H54 (cell line): ENCODE measurements at regions not wholly inside any gene's neighbourhood (a gene's known extent, or its start where the extent isn't known, plus 50 kb on each side); places are given as distances from the start of the nearest gene placed in this dataset.
A peak's percentile ranks its signal among the peaks of the same experiment; 100 is the strongest.

Source experiments
- DNase-seq: peaks from one replicate; pipeline ENCODE4 v3.0.0; 2011; ENCODE audit warnings: low spot score, mixed read lengths; ENCODE audit not compliant: insufficient read length
- FAIRE-seq: peaks from 3 replicates; lab custom pipeline; 2011; peaks lifted over from hg19 to GRCh38; lab: Jason Lieb, UNC
- POLR2A ChIP-seq: IDR thresholded peaks from 2 replicates; pipeline ENCODE4 v1.6.1; 2011; ENCODE audit warnings: low read depth, mild to moderate bottlenecking, low read length

GRCh38 chr1:55375617-55376258 is 160.6 kb upstream of the USP24 start:
- no peak for TF ChIP-seq POLR2A
- no peak for FAIRE-seq
- peak; percentile 32 for DNase-seq

DNA sequence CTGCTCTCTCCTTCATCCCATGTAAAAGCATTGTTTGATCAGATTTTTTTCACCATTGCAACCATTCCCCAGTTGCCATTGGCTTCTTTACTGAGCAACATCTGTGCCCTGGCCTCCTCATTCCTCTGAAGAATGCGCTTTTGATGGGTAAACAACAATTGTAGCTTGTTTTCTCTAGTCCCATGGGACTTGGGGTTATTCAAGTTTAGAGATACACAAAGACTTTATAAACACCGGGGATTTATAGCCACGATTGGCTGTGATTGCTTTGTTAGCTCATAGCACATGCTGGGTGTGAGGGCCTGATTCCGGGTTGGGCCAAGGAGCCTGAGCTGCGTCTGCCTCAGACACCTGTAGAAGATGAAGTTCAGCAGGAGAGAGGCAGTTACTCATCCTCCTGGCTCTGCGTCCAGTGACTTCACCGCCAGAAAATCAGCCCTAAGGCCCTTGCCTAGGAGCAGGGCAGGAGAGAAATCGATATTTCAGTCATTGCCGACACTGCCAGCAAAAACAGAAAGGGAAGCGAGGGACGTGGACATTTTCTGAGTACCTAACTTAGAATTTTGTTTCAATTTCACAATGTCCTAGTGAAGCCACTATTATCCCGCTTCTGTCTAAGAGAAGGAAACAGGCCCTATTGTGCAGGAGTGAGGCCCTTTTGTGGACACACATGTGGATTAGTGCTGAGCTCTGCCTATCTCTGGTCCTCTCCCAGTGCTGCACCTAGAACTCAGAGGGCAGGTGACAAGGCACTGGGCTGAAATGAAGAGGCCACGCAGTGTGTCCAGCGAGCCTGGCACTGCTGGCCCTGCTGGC is 159.8 kb upstream of the USP24 start:
- no peak for TF ChIP-seq POLR2A
- no peak for FAIRE-seq
- DNase-seq, result no peak

DNA sequence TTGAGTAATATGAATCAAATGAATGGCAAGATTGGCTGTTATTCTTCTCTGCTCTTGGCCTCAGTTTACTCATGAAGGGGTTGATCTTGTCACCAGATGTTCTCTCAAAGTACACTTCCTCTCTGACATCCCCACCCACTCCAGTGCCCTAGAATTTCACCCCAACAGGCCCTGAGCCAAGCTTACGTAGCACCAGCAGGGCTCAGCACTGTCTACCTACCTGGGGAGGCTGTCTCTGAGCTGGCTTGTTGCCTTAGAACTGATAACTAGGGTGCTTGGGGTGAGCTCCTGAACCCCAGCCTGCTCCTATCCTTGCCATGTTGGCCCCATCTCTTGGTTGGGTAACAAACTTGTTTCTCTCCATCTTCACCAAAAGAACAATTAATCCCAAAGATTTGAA is 159.1 kb upstream of the USP24 start:
- TF ChIP-seq POLR2A, result no peak
- DNase-seq (no peak), FAIRE-seq (no peak)

GRCh38 chr1:55369474-55369873 is 154.3 kb upstream of the USP24 start:
- DNase-seq (peak; percentile 16), FAIRE-seq (no peak)
- no peak for TF ChIP-seq POLR2A

DNA sequence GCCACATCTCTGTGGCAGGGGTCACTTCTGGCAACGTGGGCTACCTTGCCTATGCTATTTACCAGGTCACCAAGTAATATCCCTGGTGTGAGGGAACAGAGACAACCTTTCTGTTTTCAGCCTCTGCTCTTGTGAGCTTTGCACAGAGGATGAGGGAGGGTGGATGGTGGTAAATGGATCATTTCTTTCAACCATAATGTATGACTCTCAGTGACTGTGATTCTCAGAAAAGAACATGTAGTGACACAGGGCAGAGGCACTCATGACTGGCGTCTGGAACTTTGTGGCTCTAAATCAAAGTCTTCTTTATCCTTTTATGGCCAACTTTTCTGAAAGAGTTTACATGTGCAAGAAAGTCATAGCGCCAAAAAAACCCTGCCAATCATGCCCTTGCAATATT is 153.5 kb upstream of the USP24 start:
- no peak for FAIRE-seq
- no peak for DNase-seq
- no peak for TF ChIP-seq POLR2A

- no peak for DNase-seq
- no peak for FAIRE-seq
- TF ChIP-seq POLR2A, result no peak
These were observed 152.1 kb upstream of the USP24 start for GRCh38 chr1:55367273-55367672.

DNA sequence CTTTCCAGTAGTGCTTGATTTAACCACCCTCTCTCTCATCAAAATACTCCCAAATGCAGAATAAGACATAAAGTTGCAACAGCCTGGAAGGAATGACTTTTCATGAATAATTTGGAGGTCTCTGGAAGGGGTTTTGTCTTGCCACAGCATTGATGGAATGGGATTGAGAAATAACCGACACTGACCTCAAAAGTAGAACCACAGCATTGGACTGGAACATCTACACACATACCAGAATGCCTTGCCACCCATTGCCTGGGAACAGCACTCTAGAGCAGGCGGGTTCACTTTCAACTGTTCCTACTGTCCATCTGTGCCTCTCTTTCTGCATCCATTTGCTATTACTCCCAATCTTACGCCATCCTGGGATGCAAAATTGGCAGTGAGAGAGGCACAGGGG is 149.1 kb upstream of the USP24 start:
- no peak for TF ChIP-seq POLR2A
- FAIRE-seq, result no peak
- no peak for DNase-seq

DNA sequence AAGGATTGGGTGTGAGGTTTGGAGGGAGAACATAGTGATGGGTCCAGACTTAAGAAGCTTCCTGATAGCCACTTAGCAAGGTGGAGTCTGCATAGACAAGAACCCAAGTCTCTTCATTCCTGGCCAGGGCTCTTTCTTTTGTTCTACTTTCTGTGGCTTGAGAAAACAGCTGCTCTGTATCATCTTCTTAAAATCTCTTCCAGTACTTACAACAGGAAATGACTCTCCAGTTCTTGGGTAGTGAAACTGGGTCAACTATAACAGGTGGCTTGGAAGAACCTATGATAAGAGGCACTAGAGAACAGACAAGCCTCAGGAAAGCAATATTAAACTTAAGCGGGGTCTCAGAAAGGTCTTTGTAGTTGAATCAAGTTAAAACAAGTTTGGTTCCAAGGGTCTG is 148.1 kb upstream of the USP24 start:
- peak; percentile 43 for FAIRE-seq

GRCh38 chr1:55362558-55362957 is 147.4 kb upstream of the USP24 start:
- FAIRE-seq, result peak; percentile 70
- no peak for DNase-seq
- no peak for TF ChIP-seq POLR2A

More for the DNA sequence above, 148.1 kb upstream of the USP24 start:
- no peak for DNase-seq
- TF ChIP-seq POLR2A, result no peak

DNA sequence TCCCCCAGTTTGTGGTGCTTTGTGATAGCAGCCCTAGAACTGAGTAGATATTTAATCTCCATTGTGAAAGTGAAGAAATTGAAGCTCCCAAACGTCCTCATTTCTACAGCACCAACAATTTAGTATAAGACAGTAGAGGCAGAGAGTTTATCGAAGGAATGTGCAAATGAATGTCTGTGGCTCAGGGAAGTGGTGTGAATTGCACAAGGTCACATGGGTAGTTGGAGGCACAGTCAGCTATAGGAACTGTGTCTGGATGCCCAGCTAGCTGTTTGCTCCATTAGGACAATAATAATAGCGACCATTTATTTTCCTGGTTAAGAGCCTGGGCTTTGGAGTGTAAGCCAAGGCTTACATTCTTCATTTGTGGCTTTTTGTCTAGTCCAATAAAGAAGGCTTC is 144.4 kb upstream of the USP24 start:
- FAIRE-seq (no peak), DNase-seq (no peak)
- no peak for TF ChIP-seq POLR2A

- FAIRE-seq (no peak), DNase-seq (no peak)
- TF ChIP-seq POLR2A, result no peak
These were observed 143.4 kb upstream of the USP24 start for GRCh38 chr1:55358581-55358980.

DNA sequence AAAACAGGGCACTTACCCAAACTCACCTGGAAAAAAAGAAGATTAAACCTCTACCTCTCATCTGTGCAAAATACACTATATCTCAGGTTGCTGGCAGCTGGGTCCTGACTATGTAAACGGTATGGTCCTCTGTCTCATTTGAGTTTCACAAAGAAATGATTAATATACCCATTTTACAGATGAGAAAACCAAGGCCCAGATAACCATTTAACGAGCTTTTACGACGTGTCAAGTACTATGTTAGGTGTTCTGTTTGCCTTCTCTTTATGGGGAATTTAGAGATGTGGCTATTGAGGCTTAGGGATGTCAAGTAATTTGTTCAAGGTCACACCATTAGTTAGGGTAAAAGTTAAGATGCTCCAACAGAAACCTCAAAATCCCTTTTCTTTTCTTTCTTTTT is 140.4 kb upstream of the USP24 start:
- no peak for DNase-seq
- TF ChIP-seq POLR2A, result no peak
- FAIRE-seq, result no peak

DNA sequence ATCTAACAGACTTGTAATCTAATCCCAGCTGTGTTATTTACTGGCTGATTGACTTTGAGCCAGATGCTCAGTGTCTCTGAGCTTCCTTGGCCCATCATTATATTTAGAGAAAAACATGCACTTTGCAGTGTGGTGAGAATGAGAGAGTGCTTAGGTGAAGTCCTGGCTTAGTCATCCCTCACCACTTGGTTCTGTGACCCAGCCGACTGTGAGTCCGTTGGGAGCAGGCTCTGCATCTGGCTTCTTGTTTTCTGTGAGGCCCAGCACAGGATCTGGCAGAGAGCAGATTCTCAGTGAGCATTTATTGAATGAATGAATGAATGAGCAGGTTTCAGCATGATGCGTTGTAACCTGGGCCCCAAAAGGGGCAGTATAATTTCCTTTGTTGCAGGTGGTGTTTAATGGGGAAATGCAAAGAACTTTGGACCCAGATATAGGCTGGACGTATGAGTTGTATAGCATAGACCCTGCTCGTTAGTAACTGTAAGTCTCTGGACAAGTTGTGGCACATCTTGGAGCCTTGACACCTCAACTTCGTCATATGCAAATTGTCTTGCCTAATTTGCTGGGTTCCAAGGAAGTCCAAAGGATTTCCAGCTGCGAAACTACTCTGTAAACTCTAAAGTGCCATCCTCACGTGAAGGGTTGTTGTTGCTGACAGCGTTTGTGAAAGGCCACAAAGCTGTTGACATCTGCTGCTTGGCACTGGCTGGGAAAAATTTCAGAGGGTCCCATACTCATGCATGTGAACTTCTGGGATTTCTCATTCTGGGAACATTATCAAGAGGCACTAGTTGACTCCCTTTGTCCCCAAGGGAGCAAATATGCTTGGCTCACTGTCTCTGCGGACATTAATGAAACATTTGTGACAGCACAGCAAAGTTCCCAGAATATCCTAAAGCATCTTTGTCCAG is 138.8 kb upstream of the USP24 start:
- DNase-seq, result no peak
- FAIRE-seq, result no peak

GRCh38 chr1:55352811-55353180 is 137.6 kb upstream of the USP24 start:
- TF ChIP-seq POLR2A, result no peak
- DNase-seq (no peak), FAIRE-seq (no peak)

More for the DNA sequence above, 138.8 kb upstream of the USP24 start:
- TF ChIP-seq POLR2A, result no peak
